GM10266 (cell line): ENCODE measurements at regions not wholly inside any gene's neighbourhood (a gene's known extent, or its start where the extent isn't known, plus 50 kb on each side); places are given as distances from the start of the nearest gene placed in this dataset.

Source experiments
- DNase-seq: peaks from one replicate; pipeline ENCODE4 v3.0.0; 2012; ENCODE audit errors: extremely low spot score
- TF ChIP-seq, protein P1 (sequence below): IDR thresholded peaks from 2 replicates; pipeline ENCODE4 v1.5.1; 2012; ENCODE audit warnings: mild to moderate bottlenecking, low read depth; ENCODE audit not compliant: control insufficient read depth, insufficient read depth; ENCODE audit errors: missing control alignments

DNA sequence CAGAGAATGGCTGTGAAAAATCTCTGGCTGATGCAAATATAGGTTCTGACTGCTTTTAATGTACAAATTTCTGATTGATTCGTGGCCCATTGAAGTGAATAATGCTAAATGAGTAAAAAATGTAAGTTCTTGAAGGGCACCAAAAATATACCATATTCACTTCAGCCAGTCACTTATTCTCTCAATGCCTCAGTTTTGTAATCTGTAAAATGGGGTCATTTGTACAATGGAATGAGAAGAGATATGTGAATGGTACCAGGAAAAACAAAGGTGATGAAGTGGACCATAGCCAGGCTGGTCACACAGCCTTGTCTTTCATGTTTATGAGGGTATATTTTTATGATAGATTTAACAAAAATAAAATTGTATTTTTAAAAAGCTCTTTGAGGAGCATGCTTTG, 441.2 kb upstream of the NR3C2 start:
- no peak for DNase-seq
- TF ChIP-seq, protein P1, sequence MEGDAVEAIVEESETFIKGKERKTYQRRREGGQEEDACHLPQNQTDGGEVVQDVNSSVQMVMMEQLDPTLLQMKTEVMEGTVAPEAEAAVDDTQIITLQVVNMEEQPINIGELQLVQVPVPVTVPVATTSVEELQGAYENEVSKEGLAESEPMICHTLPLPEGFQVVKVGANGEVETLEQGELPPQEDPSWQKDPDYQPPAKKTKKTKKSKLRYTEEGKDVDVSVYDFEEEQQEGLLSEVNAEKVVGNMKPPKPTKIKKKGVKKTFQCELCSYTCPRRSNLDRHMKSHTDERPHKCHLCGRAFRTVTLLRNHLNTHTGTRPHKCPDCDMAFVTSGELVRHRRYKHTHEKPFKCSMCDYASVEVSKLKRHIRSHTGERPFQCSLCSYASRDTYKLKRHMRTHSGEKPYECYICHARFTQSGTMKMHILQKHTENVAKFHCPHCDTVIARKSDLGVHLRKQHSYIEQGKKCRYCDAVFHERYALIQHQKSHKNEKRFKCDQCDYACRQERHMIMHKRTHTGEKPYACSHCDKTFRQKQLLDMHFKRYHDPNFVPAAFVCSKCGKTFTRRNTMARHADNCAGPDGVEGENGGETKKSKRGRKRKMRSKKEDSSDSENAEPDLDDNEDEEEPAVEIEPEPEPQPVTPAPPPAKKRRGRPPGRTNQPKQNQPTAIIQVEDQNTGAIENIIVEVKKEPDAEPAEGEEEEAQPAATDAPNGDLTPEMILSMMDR: no peak

DNA sequence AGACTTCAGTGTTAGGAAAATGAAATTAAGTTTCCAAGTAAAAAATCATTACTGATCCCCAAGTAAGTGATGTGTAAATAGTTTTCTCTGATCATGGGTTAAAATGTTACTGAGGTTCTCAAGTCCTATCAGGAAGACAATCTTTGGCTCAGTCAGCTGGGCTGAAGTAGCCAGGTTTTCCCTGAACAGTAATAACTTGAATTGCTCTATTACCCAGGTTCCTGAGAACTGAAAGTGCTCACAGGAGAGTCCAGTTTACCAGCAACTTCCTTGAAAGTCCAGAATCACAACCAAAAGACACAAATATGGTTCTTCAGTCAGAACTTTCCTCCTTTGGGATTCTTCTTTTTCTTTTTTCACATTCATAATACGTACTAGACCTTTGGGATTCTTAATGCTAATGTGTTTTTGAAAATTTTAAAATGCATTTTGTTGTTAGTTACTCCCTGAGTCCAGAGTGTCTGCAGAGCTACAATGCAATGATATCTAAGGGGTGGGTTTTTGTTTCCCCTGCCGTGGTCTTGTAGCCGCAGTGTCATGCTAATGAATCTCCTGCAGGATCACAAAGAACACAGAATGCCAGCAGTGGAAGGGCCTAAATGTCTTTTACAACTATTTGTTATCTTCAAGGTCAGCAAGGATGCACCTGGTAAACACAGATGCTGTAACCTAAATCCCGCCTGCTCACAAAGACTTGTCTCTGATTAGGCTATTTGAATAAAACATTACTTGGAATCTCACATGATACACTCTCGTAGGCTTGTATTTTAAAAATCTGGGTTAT, 439.8 kb upstream of the NR3C2 start:
- DNase-seq: no peak
- TF ChIP-seq, protein P1: no peak

DNA sequence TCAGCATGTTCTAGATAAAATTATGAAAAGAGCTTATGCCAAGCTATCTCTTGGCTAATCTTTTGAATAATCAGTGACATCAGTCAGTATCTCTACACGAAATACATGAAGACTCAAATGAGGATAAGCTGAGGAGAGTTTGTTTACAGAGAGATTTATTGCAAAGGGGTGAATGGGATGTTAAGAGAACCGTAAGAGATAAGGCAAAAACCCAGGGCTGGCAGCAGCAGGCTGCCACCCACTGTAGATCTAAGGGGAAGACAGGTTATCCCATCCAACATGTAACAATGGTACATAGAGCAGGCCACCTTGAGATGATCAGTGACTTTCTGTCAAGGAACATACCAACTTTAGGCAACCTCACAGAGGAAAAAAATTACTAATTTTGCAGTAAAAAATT, 432.1 kb upstream of the NR3C2 start:
- DNase-seq: no peak
- TF ChIP-seq, protein P1: no peak

DNA sequence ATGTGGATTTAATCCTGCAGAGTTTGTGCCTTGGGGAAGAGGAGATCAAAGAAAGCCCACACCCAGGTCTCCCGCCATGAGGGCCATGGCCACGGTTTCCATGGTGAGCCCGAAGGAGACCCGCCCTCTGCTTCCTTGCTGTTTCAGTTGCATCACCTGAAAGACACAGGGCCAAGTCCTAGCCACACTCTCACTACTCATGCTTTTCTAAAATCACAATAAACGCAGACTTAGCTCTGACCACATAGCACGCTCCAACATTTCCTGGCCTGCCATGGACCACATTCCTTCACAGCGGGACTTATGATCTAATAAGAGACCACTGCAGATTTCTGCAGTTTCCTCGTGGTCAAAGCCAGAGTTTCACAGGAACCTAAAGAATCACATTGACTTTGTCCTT, 426.0 kb upstream of the NR3C2 start:
- TF ChIP-seq, protein P1: no peak
- DNase-seq: no peak

DNA sequence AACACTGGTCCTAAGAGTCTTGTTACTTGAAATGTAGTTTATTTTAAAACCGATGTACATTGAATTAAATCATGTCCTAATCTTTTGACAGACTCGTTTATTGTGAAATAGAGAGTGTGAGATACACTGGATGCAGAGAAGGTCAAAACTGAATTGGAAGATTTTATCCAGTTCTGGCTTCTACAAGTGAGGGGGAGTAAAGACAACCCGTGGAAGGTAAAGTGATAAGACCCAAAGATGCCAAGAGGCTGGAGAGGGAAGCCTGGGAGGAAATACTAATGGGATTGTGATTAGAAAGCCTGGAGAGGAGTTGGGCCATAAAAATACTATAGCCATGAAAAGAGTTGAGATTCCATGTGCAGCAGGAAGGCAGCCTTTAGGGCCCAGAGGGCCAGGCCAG, 424.5 kb upstream of the NR3C2 start:
- TF ChIP-seq, protein P1: no peak
- no peak for DNase-seq

DNA sequence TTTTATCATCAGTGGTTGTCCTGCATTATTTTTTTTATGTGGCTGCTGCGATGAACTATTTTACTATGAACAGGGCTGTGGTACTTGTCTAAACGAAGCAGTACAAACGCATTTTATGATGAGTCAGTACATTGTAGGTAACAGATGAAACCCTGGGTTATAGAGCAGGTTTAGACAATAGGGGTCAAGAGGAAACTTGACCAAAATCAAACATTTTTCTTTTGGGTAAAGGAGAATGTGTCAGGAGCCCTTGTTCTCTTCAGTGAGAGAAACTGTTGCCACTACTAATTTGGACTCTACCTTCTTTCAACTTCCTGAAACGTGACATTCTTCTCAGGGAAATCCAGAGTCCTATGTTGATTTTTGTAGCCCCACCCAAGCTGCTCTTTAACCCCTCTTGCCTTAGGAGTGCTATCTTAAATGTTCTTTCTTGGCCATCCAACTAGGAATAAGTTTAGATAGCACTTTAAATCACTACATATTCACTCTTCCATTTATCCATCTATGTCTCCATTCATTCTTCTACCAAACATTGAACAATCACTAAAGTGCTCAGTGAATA, 415.8 kb upstream of the NR3C2 start:
- TF ChIP-seq, protein P1: no peak
- DNase-seq: no peak

DNA sequence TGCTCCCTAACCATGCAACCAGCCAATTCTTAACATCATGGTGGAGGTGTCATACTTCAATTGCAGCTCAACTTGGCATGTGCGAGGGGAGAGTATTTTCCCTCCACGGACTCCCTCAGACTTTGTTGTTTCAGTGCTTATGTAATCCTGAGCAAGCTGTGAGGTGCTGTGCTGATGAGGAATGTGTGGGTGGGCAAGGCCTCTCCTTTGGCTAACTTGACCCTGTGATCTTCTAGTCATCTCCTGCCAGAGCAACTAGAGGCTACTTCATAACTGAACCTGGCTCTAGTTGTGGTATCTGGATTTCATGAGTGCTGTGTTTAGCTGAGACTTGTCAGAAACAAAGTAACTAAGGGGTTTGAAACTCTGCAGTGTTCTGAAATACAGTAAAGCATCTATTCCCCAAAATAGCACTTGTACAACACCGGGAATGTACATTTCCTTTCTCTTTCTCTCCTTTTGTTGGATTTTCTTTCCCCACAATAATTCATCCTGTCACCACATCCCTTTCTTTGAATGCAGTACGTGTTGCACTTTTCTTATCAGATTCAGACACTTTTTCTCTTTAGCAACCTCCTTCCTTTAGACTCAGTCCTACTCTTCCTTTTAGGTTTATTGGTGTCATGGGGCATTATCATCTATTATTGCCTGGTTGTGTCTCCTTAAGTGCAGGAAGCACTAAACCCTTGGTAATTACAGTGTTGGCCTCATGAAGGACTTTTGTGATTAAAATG, 415.2 kb upstream of the NR3C2 start:
- TF ChIP-seq, protein P1: no peak
- no peak for DNase-seq
